H1 (cell line): ENCODE measurements at regions not wholly inside any gene's neighbourhood (a gene's known extent, or its start where the extent isn't known, plus 50 kb on each side); places are given as distances from the start of the nearest gene placed in this dataset.

Source experiments
- CTCF ChIA-PET: fragments of 300-600 bp; sonication (Branson Sonifier 250); formaldehyde crosslinking; loops from one replicate; lab custom pipeline; 2021; ENCODE audit not compliant: partially characterized antibody; lab: Charles Lee
- POLR2A ChIA-PET: fragments of 300-600 bp; sonication (Branson Sonifier 250); formaldehyde crosslinking; loops from one replicate; lab custom pipeline; 2021; ENCODE audit warnings: inconsistent platforms; ENCODE audit not compliant: partially characterized antibody; lab: Charles Lee
- DNase-seq, 2 experiments: peaks; one replicate each; pipeline versions ENCODE4 v3.0.0 to v3.0.0-alpha.2; 2010 to 2022; ENCODE audit warnings: low spot score in 2 of 2, low read depth in 1 of 2, mixed read lengths in 1 of 2
- FAIRE-seq: peaks from 2 replicates; lab custom pipeline; 2011; peaks lifted over from hg19 to GRCh38; lab: Jason Lieb, UNC
- H2AFZ ChIP-seq: 2 replicates; pipeline ENCODE4 v1.8.1; 2012; ENCODE audit warnings: low read length, inconsistent platforms
- H2AK5ac ChIP-seq: 2 replicates; pipeline ENCODE4 v1.6.1; 2013; ENCODE audit warnings: low read depth, low read length
- H2BK120ac ChIP-seq: replicated peaks from 2 replicates; pipeline ENCODE3; 2013; ENCODE audit warnings: low read depth, low read length, inconsistent platforms
- H2BK12ac ChIP-seq: 2 replicates; pipeline ENCODE4 v1.6.1; 2013; ENCODE audit warnings: low read depth, low read length
- H2BK15ac ChIP-seq: 2 replicates; pipeline ENCODE4 v1.6.1; 2013; ENCODE audit warnings: low read length
- H2BK20ac ChIP-seq: 2 replicates; pipeline ENCODE4 v1.6.1; 2013; ENCODE audit warnings: low read length
- H2BK5ac ChIP-seq: 2 replicates; pipeline ENCODE4 v1.6.1; 2013; ENCODE audit warnings: low read depth, low read length
- H3K14ac ChIP-seq: 2 replicates; pipeline ENCODE4 v1.6.1; 2013; ENCODE audit warnings: inconsistent platforms; ENCODE audit not compliant: insufficient read length
- H3K18ac ChIP-seq: 2 replicates; pipeline ENCODE4 v1.6.1; 2013; ENCODE audit warnings: low read length; ENCODE audit errors: extremely low read depth
- H3K23ac ChIP-seq: 2 replicates; pipeline ENCODE4 v1.6.1; 2013; ENCODE audit warnings: inconsistent platforms; ENCODE audit not compliant: insufficient read length
- H3K23me2 ChIP-seq: 2 replicates; pipeline ENCODE4 v1.6.1; 2013; ENCODE audit warnings: low read depth, low read length
- H3K27ac ChIP-seq: 2 replicates; pipeline ENCODE4 v1.6.1; 2011; ENCODE audit warnings: low read depth, low read length, inconsistent platforms
- H3K27me3 ChIP-seq, 4 experiments: replicated peaks in 1 of 4; 1 replicate in 1 of 4; 2 replicates in 3 of 4; pipeline versions ENCODE4 v1.6.1 to v1.8.1; 2011 to 2013; ENCODE audit warnings: low read length in 3 of 4, mild to moderate bottlenecking in 3 of 4, inconsistent platforms in 2 of 4, mixed read lengths in 2 of 4, moderate library complexity in 1 of 4; ENCODE audit not compliant: control insufficient read depth in 3 of 4, insufficient read depth in 3 of 4; ENCODE audit errors: extremely low read depth in 1 of 4
- H3K36me3 ChIP-seq, 4 experiments: 2 replicates each; pipeline versions ENCODE4 v1.6.1 to v1.8.1; 2011 to 2013; ENCODE audit warnings: mild to moderate bottlenecking in 4 of 4, low read length in 3 of 4, moderate library complexity in 2 of 4, control low read depth in 1 of 4, inconsistent platforms in 1 of 4; ENCODE audit not compliant: insufficient read depth in 4 of 4, control insufficient read depth in 2 of 4
- H3K4ac ChIP-seq: replicated peaks from 2 replicates; pipeline ENCODE3; 2013; ENCODE audit warnings: low read length, low read depth, mixed read lengths, inconsistent platforms; ENCODE audit not compliant: insufficient read length
- H3K4me1 ChIP-seq, 4 experiments: replicated peaks in 1 of 4; 1 replicate in 1 of 4; 2 replicates in 3 of 4; pipeline versions ENCODE4 v1.6.1 to v1.8.1; 2011 to 2013; ENCODE audit warnings: low read length in 3 of 4, inconsistent platforms in 2 of 4, mixed read lengths in 1 of 4; ENCODE audit not compliant: insufficient read depth in 4 of 4, control insufficient read depth in 3 of 4
- H3K4me2 ChIP-seq, 2 experiments: 2 replicates each; pipeline versions ENCODE4 v1.6.1 to v1.8.1; 2011 to 2013; ENCODE audit warnings: low read depth in 2 of 2, low read length in 2 of 2, control low read depth in 1 of 2, inconsistent platforms in 1 of 2, mild to moderate bottlenecking in 1 of 2; ENCODE audit not compliant: insufficient read depth in 1 of 2
- H3K4me3 ChIP-seq, 4 experiments: fragments of 200-600, 300-600 bp in 1 of 4; sonication (generic), shearing (Covaris generic), sonication (Bioruptor Twin) in 1 of 4; 2 replicates each; pipeline versions ENCODE4 v1.5.1 to v1.8.1; 2011 to 2016; ENCODE audit warnings: low read length in 4 of 4, low read depth in 3 of 4, control low read depth in 2 of 4, inconsistent platforms in 2 of 4, mild to moderate bottlenecking in 2 of 4, mixed read lengths in 1 of 4, moderate library complexity in 1 of 4; ENCODE audit not compliant: insufficient read depth in 2 of 4; ENCODE audit errors: extremely low read depth in 1 of 4
- H3K56ac ChIP-seq: replicated peaks from 2 replicates; pipeline ENCODE3; 2013; ENCODE audit warnings: low read depth, mild to moderate bottlenecking, mixed read lengths, low read length, inconsistent platforms; ENCODE audit not compliant: insufficient read length
- H3K79me1 ChIP-seq: 2 replicates; pipeline ENCODE4 v1.6.1; 2013; ENCODE audit warnings: low read depth, low read length, control low read depth
- H3K79me2 ChIP-seq, 2 experiments: 2 replicates each; pipeline versions ENCODE4 v1.6.1 to v1.8.1; 2012 to 2013; ENCODE audit warnings: low read length in 2 of 2, mild to moderate bottlenecking in 2 of 2, inconsistent platforms in 1 of 2; ENCODE audit not compliant: insufficient read depth in 2 of 2, control insufficient read depth in 1 of 2
- H3K9ac ChIP-seq, 4 experiments: replicated peaks in 1 of 4; 1 replicate in 1 of 4; 2 replicates in 3 of 4; pipeline versions ENCODE4 v1.6.1 to v1.8.1; 2011 to 2013; ENCODE audit warnings: low read depth in 3 of 4, low read length in 3 of 4, control low read depth in 2 of 4, mild to moderate bottlenecking in 2 of 4, moderate library complexity in 2 of 4, inconsistent platforms in 1 of 4; ENCODE audit errors: extremely low read depth in 1 of 4
- H3K9me3 ChIP-seq, 2 experiments: 2 replicates each; pipeline versions ENCODE4 v1.6.1 to v1.8.1; 2012 to 2013; ENCODE audit warnings: mild to moderate bottlenecking in 2 of 2, moderate library complexity in 2 of 2, control low read depth in 1 of 2, inconsistent platforms in 1 of 2, low read depth in 1 of 2, low read length in 1 of 2, mixed read lengths in 1 of 2; ENCODE audit not compliant: insufficient read depth in 2 of 2
- H4K20me1 ChIP-seq, 2 experiments: replicated peaks in 1 of 2; 2 replicates each; pipeline versions ENCODE3 to v1.8.1; 2011 to 2013; ENCODE audit warnings: inconsistent platforms in 2 of 2, low read length in 2 of 2, mild to moderate bottlenecking in 1 of 2; ENCODE audit not compliant: insufficient read depth in 2 of 2, control insufficient read depth in 1 of 2
- H4K5ac ChIP-seq: 2 replicates; pipeline ENCODE4 v1.6.1; 2013; ENCODE audit warnings: low read length, low read depth, mixed read lengths, inconsistent platforms; ENCODE audit not compliant: insufficient read length
- H4K8ac ChIP-seq: 2 replicates; pipeline ENCODE4 v1.8.0; 2013; ENCODE audit warnings: mild to moderate bottlenecking, moderate library complexity, low read length, inconsistent platforms; ENCODE audit not compliant: insufficient read depth; ENCODE audit errors: extremely low read depth
- H4K91ac ChIP-seq: replicated peaks from 2 replicates; pipeline ENCODE3; 2013; ENCODE audit warnings: low read length, mixed read lengths, inconsistent platforms; ENCODE audit not compliant: insufficient read length
- BACH1 ChIP-seq: IDR thresholded peaks from 2 replicates; pipeline ENCODE4 v1.6.1; 2012; ENCODE audit warnings: low read length, improper control_type of control experiment
- EP300 ChIP-seq, 2 experiments: IDR thresholded peaks; 1 replicate in 1 of 2; 2 replicates in 1 of 2; pipeline ENCODE4 v1.6.1; 2011 to 2012; ENCODE audit warnings: low read depth in 2 of 2, low read length in 2 of 2, mild to moderate bottlenecking in 2 of 2, borderline replicate concordance in 1 of 2, inconsistent platforms in 1 of 2, moderate library complexity in 1 of 2
- FOSL1 ChIP-seq: IDR thresholded peaks from 2 replicates; pipeline ENCODE4 v1.6.1; 2011; ENCODE audit warnings: mild to moderate bottlenecking, low read depth, low read length, moderate library complexity; ENCODE audit not compliant: insufficient read depth
- JUN ChIP-seq: IDR thresholded peaks from 2 replicates; pipeline ENCODE4 v1.6.1; 2011; ENCODE audit warnings: low read depth, mild to moderate bottlenecking, improper control_type of control experiment, low read length
- POLR2AphosphoS5 ChIP-seq: IDR thresholded peaks from 2 replicates; pipeline ENCODE4 v1.6.1; 2011; ENCODE audit warnings: low read depth, low read length
- SIX5 ChIP-seq: IDR thresholded peaks from 2 replicates; pipeline ENCODE4 v1.6.1; 2011; ENCODE audit warnings: mild to moderate bottlenecking, low read depth, low read length
- ZNF274 ChIP-seq: IDR thresholded peaks from 2 replicates; pipeline ENCODE4 v1.7.0; 2012; ENCODE audit warnings: low read length, borderline replicate concordance; ENCODE audit errors: extremely low read depth
- WGBS, 2 experiments: shearing (Covaris generic) in 1 of 2; methylation state at CpG; one replicate each; pipeline versions ENCODE4 v1.1.6 to v1.1.7; 2013 to 2015; ENCODE audit warnings: low lambda C conversion rate in 2 of 2, mixed read lengths in 2 of 2, inconsistent platforms in 1 of 2, low coverage in 1 of 2, missing lambda C conversion rate in 1 of 2; ENCODE audit not compliant: insufficient replicate concordance in 2 of 2, insufficient coverage in 1 of 2, insufficient read length in 1 of 2; ENCODE audit errors: extremely low coverage in 1 of 2, missing lambda C conversion rate in 1 of 2; 5-methylcytosine and 5-hydroxymethylcytosine counted together

DNA sequence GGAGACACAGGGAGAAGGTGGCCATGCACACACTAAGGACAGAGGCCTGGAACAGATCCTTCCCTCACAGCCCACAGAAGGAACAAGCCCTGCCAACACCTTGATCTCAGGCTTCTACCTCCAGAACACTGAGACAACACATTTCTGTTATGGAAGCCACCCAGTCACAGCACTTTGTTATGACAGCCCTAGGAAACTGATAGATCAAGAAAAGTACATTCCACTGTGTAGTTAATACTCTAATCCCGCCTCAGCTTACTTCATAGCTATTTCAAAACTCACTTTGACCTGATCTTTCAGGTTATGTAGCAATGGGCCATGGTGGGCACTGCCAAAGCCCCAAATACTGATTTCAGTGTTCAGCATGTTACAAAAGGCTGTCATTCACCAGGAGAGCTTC lies 66.8 kb downstream of the CD24 start:
- no peaks in the 10 kb centered on the region for H4K20me1 ChIP-seq
- no peak overlapping the region for H3K14ac ChIP-seq
- H3K56ac ChIP-seq: no peak overlapping the region
- no peaks in the 10 kb centered on the region for H3K79me1 ChIP-seq
- no peaks in the 10 kb centered on the region for H3K27me3 ChIP-seq
- H3K9ac ChIP-seq: no peak overlapping the region
- H3K4ac ChIP-seq: no peak overlapping the region
- POLR2A ChIA-PET: no interaction called here
- DNase-seq (no peak), FAIRE-seq (no peak)
- H4K91ac ChIP-seq: no peak overlapping the region
- no peak overlapping the region for H3K18ac ChIP-seq
- no peak overlapping the region for H2BK5ac ChIP-seq
- no peak overlapping the region for H2BK20ac ChIP-seq
- H2BK15ac ChIP-seq: no peak overlapping the region
- 0 out of 2 replicates have a peak overlapping the region, but pooled peaks have one; percentile 22 for H2AFZ ChIP-seq
- CTCF ChIA-PET: interaction anchor here (1.0 kb wide), 1 partner anchor 72 kb away, joined by 3 read pairs; no protein-coding TSS in a partner anchor
- peaks cover 0 to 11% (median 0%) of the 10 kb centered on the region in 4 experiments; a peak in 2 of 8 replicates for H3K36me3 ChIP-seq
- no peak overlapping the region for H3K23ac ChIP-seq
- H3K9me3 ChIP-seq: peaks cover 16 to 24% of the 10 kb centered on the region in 2 experiments
- 92% methylated on average over 1 of the region's 1 CpG; no CpG with 5 or more reads in 1 of the 2 experiments for WGBS, 2 experiments
- H3K27ac ChIP-seq: no peak overlapping the region
- H2BK12ac ChIP-seq: peak overlapping the region; percentile 13; the same call in 1 of the 2 replicates
- no peaks in the 10 kb centered on the region for H3K4me1 ChIP-seq
- no peak overlapping the region for H4K5ac ChIP-seq
- H3K4me3 ChIP-seq: no peak overlapping the region
- no peak overlapping the region for H2BK120ac ChIP-seq
- no peak overlapping the region for H4K8ac ChIP-seq
- H3K79me2 ChIP-seq: no peaks in the 10 kb centered on the region
- no peak overlapping the region for H2AK5ac ChIP-seq
- H3K4me2 ChIP-seq: no peak overlapping the region
- TF ChIP-seq ZNF274: no peak
- TF ChIP-seq POLR2AphosphoS5: no peak
- TF ChIP-seq JUN: no peak
- TF ChIP-seq BACH1: no peak
- no peak for TF ChIP-seq FOSL1
- no peak for TF ChIP-seq EP300 (IDR thresholded peaks at IDR 0.05; ENCODE audit: borderline replicate concordance in 1 of 2, low read depth in 2 of 2, low read length in 2 of 2)
- TF ChIP-seq SIX5: no peak
- no peaks in the 10 kb centered on the region for H3K23me2 ChIP-seq
